Esophagus mucosa (tissue), 1 donor: ENCODE measurements at regions not wholly inside any gene's neighbourhood (a gene's known extent, or its start where the extent isn't known, plus 50 kb on each side); places are given as distances from the start of the nearest gene placed in this dataset.
A peak's percentile ranks its signal among the peaks of the same experiment; 100 is the strongest.

Experiments used
- ATAC-seq: fragments of 200-7000 bp; cut with Tn5 transposase; one replicate; pipeline ENCODE4 v1.9.1; 2020
- donor health status: DM: yes; HTN: yes; CAD: no.

- peak; percentile 98 for ATAC-seq
Measured at GRCh38 chr4:38523524-38524448, 140.2 kb upstream of the KLF3 start.

- ATAC-seq: no peak
Measured at GRCh38 chr4:38526412-38526811, 137.6 kb upstream of the KLF3 start.

- ATAC-seq: peak; percentile 82
Measured at GRCh38 chr4:38529189-38530115, 134.5 kb upstream of the KLF3 start.

GRCh38 chr4:38530486-38530885 lies 133.5 kb upstream of the KLF3 start:
- ATAC-seq: no peak

- ATAC-seq: no peak
Measured at GRCh38 chr4:38531141-38531727, 132.8 kb upstream of the KLF3 start.

- ATAC-seq: peak; percentile 28
Measured at GRCh38 chr4:38532908-38533499, 131.0 kb upstream of the KLF3 start.

- ATAC-seq: peak; percentile 58
Measured at GRCh38 chr4:38534344-38535045, 129.5 kb upstream of the KLF3 start.

GRCh38 chr4:38535071-38535470 lies 128.9 kb upstream of the KLF3 start:
- ATAC-seq: peak; percentile 80

- no peak for ATAC-seq
Measured at GRCh38 chr4:38535717-38536116, 128.3 kb upstream of the KLF3 start.

GRCh38 chr4:38536716-38537115 lies 127.3 kb upstream of the KLF3 start:
- no peak for ATAC-seq

- no peak for ATAC-seq
Measured at GRCh38 chr4:38537666-38538065, 126.3 kb upstream of the KLF3 start.

- no peak for ATAC-seq
Measured at GRCh38 chr4:38538517-38538916, 125.5 kb upstream of the KLF3 start.

GRCh38 chr4:38539501-38539900 lies 124.5 kb upstream of the KLF3 start:
- no peak for ATAC-seq

GRCh38 chr4:38547052-38547451 lies 116.9 kb upstream of the KLF3 start:
- ATAC-seq: no peak

GRCh38 chr4:38548256-38548655 lies 115.7 kb upstream of the KLF3 start:
- ATAC-seq: no peak

- no peak for ATAC-seq
Measured at GRCh38 chr4:38559374-38559773, 104.6 kb upstream of the KLF3 start.

GRCh38 chr4:38560340-38560739 lies 103.7 kb upstream of the KLF3 start:
- no peak for ATAC-seq

- peak; percentile 23 for ATAC-seq
Measured at GRCh38 chr4:38560768-38561558, 103.0 kb upstream of the KLF3 start.

- ATAC-seq: peak; percentile 89
Measured at GRCh38 chr4:38562751-38563198, 101.2 kb upstream of the KLF3 start.

- ATAC-seq: no peak
Measured at GRCh38 chr4:38563707-38564495, 100.1 kb upstream of the KLF3 start.
